Liver (tissue), 8 donors: ENCODE measurements at regions not wholly inside any gene's neighbourhood (a gene's known extent, or its start where the extent isn't known, plus 50 kb on each side); places are given as distances from the start of the nearest gene placed in this dataset.
A peak's percentile ranks its signal among the peaks of the same experiment; 100 is the strongest.

Experiments used
- DNase-seq: peaks from one replicate; pipeline ENCODE4 v3.0.0-alpha.2; 2017; ENCODE audit warnings: low spot score
- H3K27ac ChIP-seq, 2 donors: one replicate each; pipeline ENCODE4 v1.7.0; 2013; ENCODE audit warnings: inconsistent platforms in 2 of 2, low read length in 2 of 2, control low read depth in 1 of 2, low read depth in 1 of 2, mild to moderate bottlenecking in 1 of 2
- H3K27me3 ChIP-seq, 4 donors: one replicate each; pipeline versions ENCODE4 v1.6.1 to v1.7.0; 2013; ENCODE audit warnings: low read length in 3 of 4, inconsistent platforms in 1 of 4, mild to moderate bottlenecking in 1 of 4, moderate library complexity in 1 of 4; ENCODE audit not compliant: control insufficient read depth in 4 of 4, insufficient read depth in 4 of 4
- H3K36me3 ChIP-seq, 4 donors: one replicate each; pipeline versions ENCODE4 v1.6.1 to v1.7.0; 2013; ENCODE audit warnings: low read length in 3 of 4, mild to moderate bottlenecking in 3 of 4, low read depth in 1 of 4, moderate library complexity in 1 of 4; ENCODE audit not compliant: control insufficient read depth in 4 of 4, insufficient read depth in 3 of 4
- H3K4me1 ChIP-seq, 4 donors: one replicate each; pipeline versions ENCODE4 v1.6.1 to v1.7.0; 2013; ENCODE audit warnings: low read length in 3 of 4, mild to moderate bottlenecking in 3 of 4, moderate library complexity in 1 of 4; ENCODE audit not compliant: control insufficient read depth in 4 of 4, insufficient read depth in 4 of 4
- H3K4me3 ChIP-seq, 3 donors: one replicate each; pipeline versions ENCODE4 v1.6.1 to v1.7.0; 2013; ENCODE audit warnings: low read length in 3 of 3, control low read depth in 1 of 3, low read depth in 1 of 3, mild to moderate bottlenecking in 1 of 3
- H3K9ac ChIP-seq, 2 donors: one replicate each; pipeline ENCODE4 v1.7.0; 2013; ENCODE audit warnings: low read length in 2 of 2, mild to moderate bottlenecking in 2 of 2, moderate library complexity in 2 of 2, control low read depth in 1 of 2, low read depth in 1 of 2
- H3K9me3 ChIP-seq, 4 donors: one replicate each; pipeline versions ENCODE4 v1.6.1 to v1.7.0; 2013; ENCODE audit warnings: low read length in 3 of 4; ENCODE audit not compliant: control insufficient read depth in 4 of 4
- ATF3 ChIP-seq: IDR thresholded peaks from 2 replicates; pipeline ENCODE4 v1.6.1; 2016; ENCODE audit warnings: antibody characterized with exemption
- CTCF ChIP-seq: fragments of 150-350 bp; IDR thresholded peaks from 2 replicates; pipeline ENCODE4 v1.5.1; 2017; ENCODE audit warnings: improper control_type of control experiment, low read depth, low read length; ENCODE audit not compliant: missing input control
- EGR1 ChIP-seq, 2 donors: IDR thresholded peaks; 2 replicates each; pipeline ENCODE4 v1.6.1; 2016 to 2018; ENCODE audit warnings: antibody characterized with exemption in 2 of 2, low read depth in 2 of 2
- FOXA1 ChIP-seq: IDR thresholded peaks from 2 replicates; pipeline ENCODE4 v1.6.1; 2016; ENCODE audit warnings: antibody characterized with exemption
- FOXA2 ChIP-seq: IDR thresholded peaks from 2 replicates; pipeline ENCODE4 v1.6.1; 2016; ENCODE audit warnings: antibody characterized with exemption
- GABPA ChIP-seq, 2 donors: IDR thresholded peaks in 1 of 2; conservative IDR thresholded peaks in 1 of 2; 2 replicates each; pipeline ENCODE4 v1.6.1; 2016; ENCODE audit warnings: antibody characterized with exemption in 2 of 2, mild to moderate bottlenecking in 1 of 2, moderate library complexity in 1 of 2
- HNF4A ChIP-seq, 2 donors: conservative IDR thresholded peaks; 2 replicates each; pipeline ENCODE4 v1.6.1; 2016; ENCODE audit warnings: antibody characterized with exemption in 2 of 2, mild to moderate bottlenecking in 2 of 2
- JUND ChIP-seq, 2 donors: IDR thresholded peaks; 2 replicates each; pipeline ENCODE4 v1.6.1; 2016; ENCODE audit warnings: antibody characterized with exemption in 2 of 2
- MAX ChIP-seq: IDR thresholded peaks from 2 replicates; pipeline ENCODE4 v1.6.1; 2016; ENCODE audit warnings: antibody characterized with exemption
- NR2F2 ChIP-seq: IDR thresholded peaks from 2 replicates; pipeline ENCODE4 v1.6.1; 2016; ENCODE audit warnings: antibody characterized with exemption
- RAD21 ChIP-seq, 2 donors: IDR thresholded peaks; 2 replicates each; pipeline ENCODE4 v1.6.1; 2016; ENCODE audit warnings: antibody characterized with exemption in 2 of 2, mild to moderate bottlenecking in 2 of 2
- REST ChIP-seq: IDR thresholded peaks from 2 replicates; pipeline ENCODE4 v1.6.1; 2016; ENCODE audit warnings: antibody characterized with exemption, mild to moderate bottlenecking
- RXRA ChIP-seq, 2 donors: IDR thresholded peaks; 2 replicates each; pipeline ENCODE4 v1.6.1; 2017 to 2018; ENCODE audit warnings: antibody characterized with exemption in 2 of 2, mild to moderate bottlenecking in 1 of 2
- SP1 ChIP-seq: IDR thresholded peaks from 2 replicates; pipeline ENCODE4 v1.6.1; 2018; ENCODE audit warnings: antibody characterized with exemption, mild to moderate bottlenecking
- TAF1 ChIP-seq: conservative IDR thresholded peaks from 2 replicates; pipeline ENCODE4 v1.6.1; 2016; ENCODE audit warnings: antibody characterized with exemption, mild to moderate bottlenecking
- ZBTB33 ChIP-seq: IDR thresholded peaks from 2 replicates; pipeline ENCODE4 v1.6.1; 2016; ENCODE audit warnings: antibody characterized with exemption
- WGBS: extraction: QIAGEN DNeasy Blood & Tissue Kit; methylation state at CpG from one replicate; pipeline ENCODE4 v1.1.7; 2013; 5-methylcytosine and 5-hydroxymethylcytosine counted together
- donor health status: healthy.
- donor health status: healthy.
- donor health status: healthy.
- donor health status: healthy.
- donor health status: healthy.

DNA sequence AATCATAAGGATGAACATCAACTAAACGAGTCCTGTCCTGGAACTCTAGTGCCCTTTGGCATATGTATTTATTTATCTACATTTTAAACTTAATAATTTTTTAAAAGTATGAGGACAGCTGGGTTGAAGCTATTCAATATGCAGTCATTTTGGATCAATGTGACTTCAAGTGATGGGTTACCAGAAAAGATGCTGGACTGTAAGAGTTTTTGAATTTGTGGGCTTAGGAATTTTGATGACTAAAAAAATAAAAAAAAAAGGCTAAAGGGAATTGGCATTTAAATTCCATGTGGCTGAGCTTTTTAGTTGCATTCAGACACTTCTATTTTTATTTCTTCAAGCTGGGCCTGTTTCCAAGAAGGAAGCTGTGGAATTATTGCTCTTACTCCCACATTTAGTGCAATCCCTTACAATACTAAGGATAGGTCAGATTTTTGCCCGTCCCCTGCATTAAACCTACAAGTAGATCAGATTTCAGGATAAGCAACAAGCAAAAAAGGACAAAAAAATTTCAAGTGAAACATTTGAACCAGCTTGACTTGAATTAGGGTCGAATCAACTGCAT lies 704.2 kb upstream of the CITED2 start:
- Histone ChIP-seq H3K4me3 (no peak overlapping the region), H3K36me3 (no peaks in the 10 kb centered on the region), H3K9ac (no peak overlapping the region), H3K9me3 (no peaks in the 10 kb centered on the region), H3K4me1 (no peaks in the 10 kb centered on the region), H3K27me3 (no peaks in the 10 kb centered on the region), H3K27ac (peak overlapping the region in 1 of 2 donors; percentile 25)
- no peak for DNase-seq
- WGBS = 71% methylated on average over 3 of the region's 3 CpGs
- TF ChIP-seq FOXA2 (no peak), MAX (no peak), NR2F2 (no peak), TAF1 (no peak), CTCF (no peak), JUND (IDR thresholded peaks at IDR 0.05) (no peak), GABPA (IDR thresholded peaks at IDR 0.05 in 1 of 2, conservative IDR thresholded peaks at IDR 0.05 in 1 of 2) (no peak), REST (no peak), HNF4A (conservative IDR thresholded peaks at IDR 0.05) (no peak), SP1 (no peak), FOXA1 (no peak)

- DNase-seq = no peak
- no peaks in the 10 kb centered on the region for H3K36me3 ChIP-seq
- whole genome bisulfite sequencing = 78% methylated on average over 5 of the region's 5 CpGs
- H3K27me3 ChIP-seq = no peaks in the 10 kb centered on the region
- no peak overlapping the region for H3K27ac ChIP-seq
- no peak overlapping the region for H3K9ac ChIP-seq
- H3K4me3 ChIP-seq = no peak overlapping the region
- TF ChIP-seq ZBTB33 = no peak
- TF ChIP-seq ATF3 = no peak
- TF ChIP-seq REST = no peak
- TF ChIP-seq EGR1 (IDR thresholded peaks at IDR 0.05; ENCODE audit: low read depth in 2 of 2) = no peak
- no peak for TF ChIP-seq RAD21 (IDR thresholded peaks at IDR 0.05)
- no peak for TF ChIP-seq RXRA (IDR thresholded peaks at IDR 0.05)
- no peak for TF ChIP-seq TAF1
- TF ChIP-seq JUND (IDR thresholded peaks at IDR 0.05) = no peak
- no peak for TF ChIP-seq FOXA2
- TF ChIP-seq SP1 = no peak
- no peaks in the 10 kb centered on the region for H3K4me1 ChIP-seq
- no peaks in the 10 kb centered on the region for H3K9me3 ChIP-seq
Observed at GRCh38 chr6:140077827-140078560, 703.5 kb upstream of the CITED2 start.
